Loucy (cell line): ENCODE measurements at regions not wholly inside any gene's neighbourhood (a gene's known extent, or its start where the extent isn't known, plus 50 kb on each side); places are given as distances from the start of the nearest gene placed in this dataset.

Experiments used
- H2AFZ ChIP-seq: fragments of 200-600 bp; sonication (generic); 2 replicates; pipeline ENCODE4 v1.6.0; 2016; ENCODE audit warnings: antibody characterized with exemption, mild to moderate bottlenecking, low read length, moderate library complexity
- H3F3A ChIP-seq: fragments of 200-600 bp; 2 replicates; pipeline ENCODE4 v1.6.0; 2016; ENCODE audit warnings: antibody characterized with exemption, low read depth, mild to moderate bottlenecking
- H3K27me3 ChIP-seq: fragments of 200-600 bp; sonication (generic); 2 replicates; pipeline ENCODE4 v1.6.1; 2014; ENCODE audit warnings: low read length, mild to moderate bottlenecking; ENCODE audit not compliant: insufficient read depth, poor library complexity, severe bottlenecking
- H3K36me3 ChIP-seq: fragments of 200-600 bp; sonication (generic); 2 replicates; pipeline ENCODE4 v1.6.1; 2016; ENCODE audit warnings: low read length; ENCODE audit not compliant: insufficient read depth
- H3K4me1 ChIP-seq: fragments of 200-600 bp; sonication (generic); 2 replicates; pipeline ENCODE4 v1.5.1; 2014; ENCODE audit warnings: low read length, mild to moderate bottlenecking; ENCODE audit not compliant: insufficient read depth, poor library complexity, severe bottlenecking
- H3K4me2 ChIP-seq: fragments of 200-600 bp; sonication (generic); 2 replicates; pipeline ENCODE4 v1.6.0; 2014; ENCODE audit warnings: antibody characterized with exemption, low read length, low read depth, mild to moderate bottlenecking; ENCODE audit not compliant: poor library complexity, severe bottlenecking
- H3K4me3 ChIP-seq: fragments of 200-600 bp; sonication (generic); 2 replicates; pipeline ENCODE4 v1.5.1; 2014; ENCODE audit warnings: low read length, mild to moderate bottlenecking, mixed read lengths; ENCODE audit not compliant: poor library complexity, severe bottlenecking
- H3K79me2 ChIP-seq: fragments of 200-600 bp; sonication (generic); 2 replicates; pipeline ENCODE4 v1.6.1; 2014; ENCODE audit warnings: low read length; ENCODE audit not compliant: insufficient read depth
- H3K9ac ChIP-seq: fragments of 200-600 bp; sonication (generic); 2 replicates; pipeline ENCODE4 v1.6.0; 2014; ENCODE audit warnings: mild to moderate bottlenecking, low read depth, low read length, moderate library complexity; ENCODE audit not compliant: poor library complexity, severe bottlenecking
- H3K9me2 ChIP-seq: fragments of 200-600 bp; sonication (generic); replicated peaks from 2 replicates; pipeline ENCODE4 v1.6.1; 2016; ENCODE audit warnings: low read depth, low read length, mixed read lengths
- H3K9me3 ChIP-seq: fragments of 200-600 bp; sonication (generic); 2 replicates; pipeline ENCODE4 v1.6.1; 2014; ENCODE audit warnings: mild to moderate bottlenecking, antibody characterized with exemption, low read length, low read depth; ENCODE audit not compliant: insufficient read depth
- H4K20me1 ChIP-seq: fragments of 200-600 bp; sonication (generic); 2 replicates; pipeline ENCODE4 v1.6.0; 2014; ENCODE audit warnings: antibody characterized with exemption, low read length, mild to moderate bottlenecking; ENCODE audit not compliant: insufficient read depth, poor library complexity, severe bottlenecking
- EZH2phosphoT487 ChIP-seq: fragments of 200-600 bp; IDR thresholded peaks from 2 replicates; pipeline ENCODE4 v1.6.1; 2018; ENCODE audit warnings: antibody characterized with exemption, mild to moderate bottlenecking, moderate library complexity, borderline replicate concordance
- TF ChIP-seq, protein P1 (sequence below): fragments of 200-600 bp; sonication (generic); conservative IDR thresholded peaks from 2 replicates; pipeline ENCODE4 v1.5.1; 2014; ENCODE audit warnings: mild to moderate bottlenecking, antibody characterized with exemption, low read length

DNA sequence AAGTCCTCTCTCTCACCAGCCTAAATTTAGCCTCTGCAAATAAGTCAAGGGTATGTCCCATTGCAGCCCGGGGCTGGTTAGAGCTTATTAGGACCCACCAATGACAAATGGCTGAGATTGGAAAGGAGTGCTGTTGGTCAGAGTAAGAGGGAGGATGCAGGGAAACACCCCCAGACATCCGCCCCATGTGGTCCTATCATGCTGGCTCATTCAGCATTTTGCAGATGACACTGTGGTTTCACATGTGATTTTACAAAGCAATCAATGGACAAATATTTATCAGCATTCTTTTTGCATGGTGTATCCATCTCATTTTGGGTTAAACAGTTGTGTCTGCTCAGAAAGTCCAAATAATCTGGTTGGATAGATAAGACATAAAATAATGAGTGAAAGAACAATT is 152.2 kb upstream of the EXOC2 start:
- H3K4me3 ChIP-seq: no peak overlapping the region
- no peaks in the 10 kb centered on the region for H3K9me2 ChIP-seq
- H3K79me2 ChIP-seq: no peaks in the 10 kb centered on the region
- H2AFZ ChIP-seq: no peak overlapping the region
- TF ChIP-seq, protein P1, sequence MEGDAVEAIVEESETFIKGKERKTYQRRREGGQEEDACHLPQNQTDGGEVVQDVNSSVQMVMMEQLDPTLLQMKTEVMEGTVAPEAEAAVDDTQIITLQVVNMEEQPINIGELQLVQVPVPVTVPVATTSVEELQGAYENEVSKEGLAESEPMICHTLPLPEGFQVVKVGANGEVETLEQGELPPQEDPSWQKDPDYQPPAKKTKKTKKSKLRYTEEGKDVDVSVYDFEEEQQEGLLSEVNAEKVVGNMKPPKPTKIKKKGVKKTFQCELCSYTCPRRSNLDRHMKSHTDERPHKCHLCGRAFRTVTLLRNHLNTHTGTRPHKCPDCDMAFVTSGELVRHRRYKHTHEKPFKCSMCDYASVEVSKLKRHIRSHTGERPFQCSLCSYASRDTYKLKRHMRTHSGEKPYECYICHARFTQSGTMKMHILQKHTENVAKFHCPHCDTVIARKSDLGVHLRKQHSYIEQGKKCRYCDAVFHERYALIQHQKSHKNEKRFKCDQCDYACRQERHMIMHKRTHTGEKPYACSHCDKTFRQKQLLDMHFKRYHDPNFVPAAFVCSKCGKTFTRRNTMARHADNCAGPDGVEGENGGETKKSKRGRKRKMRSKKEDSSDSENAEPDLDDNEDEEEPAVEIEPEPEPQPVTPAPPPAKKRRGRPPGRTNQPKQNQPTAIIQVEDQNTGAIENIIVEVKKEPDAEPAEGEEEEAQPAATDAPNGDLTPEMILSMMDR: no peak
- TF ChIP-seq EZH2phosphoT487: no peak
- H3K9me3 ChIP-seq: no peaks in the 10 kb centered on the region
- H3K36me3 ChIP-seq: no peaks in the 10 kb centered on the region
- H4K20me1 ChIP-seq: no peaks in the 10 kb centered on the region
- peaks cover 4% of the 10 kb centered on the region for H3K4me1 ChIP-seq
- H3K9ac ChIP-seq: no peak overlapping the region
- H3K4me2 ChIP-seq: no peak overlapping the region
- no peaks in the 10 kb centered on the region for H3K27me3 ChIP-seq
- H3F3A ChIP-seq: no peaks in the 10 kb centered on the region

DNA sequence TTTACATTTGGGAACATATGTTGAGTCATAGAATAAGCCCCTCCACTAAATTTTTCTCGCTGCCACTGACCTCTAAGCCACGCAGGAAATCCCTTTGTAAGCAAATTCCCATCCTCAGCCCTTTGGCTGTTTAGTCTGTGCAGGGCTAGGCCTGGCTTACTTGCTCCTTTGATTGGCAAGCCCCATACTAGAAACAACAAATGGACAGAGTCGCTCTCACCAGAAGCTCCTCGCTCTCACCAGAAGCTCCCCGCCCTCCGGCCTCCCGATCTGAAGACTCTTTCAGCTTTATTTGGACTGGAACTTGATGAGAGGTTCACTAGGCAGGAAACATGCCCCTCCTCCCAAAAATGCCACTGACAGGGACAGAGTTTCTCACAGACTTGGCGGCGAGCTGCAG is 149.2 kb upstream of the EXOC2 start:
- Histone ChIP-seq H3K27me3 (no peaks in the 10 kb centered on the region), H3K36me3 (no peaks in the 10 kb centered on the region), H3K79me2 (no peaks in the 10 kb centered on the region), H3F3A (no peaks in the 10 kb centered on the region), H2AFZ (no peak overlapping the region), H3K4me1 (no peaks in the 10 kb centered on the region), H3K9me3 (no peaks in the 10 kb centered on the region), H3K4me2 (no peak overlapping the region), H4K20me1 (no peaks in the 10 kb centered on the region), H3K9me2 (no peaks in the 10 kb centered on the region), H3K4me3 (no peak overlapping the region), H3K9ac (no peak overlapping the region)
- TF ChIP-seq, protein P1: no peak
- no peak for TF ChIP-seq EZH2phosphoT487

DNA sequence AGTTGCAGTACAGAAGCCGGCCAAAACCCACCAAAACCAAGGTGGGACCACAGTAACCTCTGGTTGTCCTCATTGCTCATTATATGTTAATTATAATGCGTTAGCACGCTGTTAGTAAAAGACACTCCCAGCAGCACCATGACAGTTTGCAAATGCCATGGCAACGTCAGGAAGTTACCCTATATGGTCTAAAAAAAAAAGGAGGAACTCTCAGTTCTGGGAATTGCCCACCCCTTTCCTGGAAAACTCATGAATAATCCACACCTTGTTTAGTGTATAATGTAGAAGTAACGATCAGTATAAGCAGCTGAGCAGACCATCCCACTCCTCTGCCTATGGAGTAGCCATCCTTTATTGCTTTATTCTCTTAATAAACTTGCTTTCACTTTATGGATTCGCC is 148.6 kb upstream of the EXOC2 start:
- Histone ChIP-seq H3K4me2 (no peak overlapping the region), H3K9me2 (no peaks in the 10 kb centered on the region), H3K36me3 (no peaks in the 10 kb centered on the region), H3K4me3 (no peak overlapping the region), H3K4me1 (no peaks in the 10 kb centered on the region), H2AFZ (no peak overlapping the region), H3K9me3 (no peaks in the 10 kb centered on the region), H3K9ac (no peak overlapping the region), H3K79me2 (no peaks in the 10 kb centered on the region), H3F3A (no peaks in the 10 kb centered on the region), H3K27me3 (no peaks in the 10 kb centered on the region), H4K20me1 (no peaks in the 10 kb centered on the region)
- TF ChIP-seq, protein P1: no peak
- no peak for TF ChIP-seq EZH2phosphoT487
